Cortex of kidney (tissue), 1 donor: ENCODE measurements at regions not wholly inside any gene's neighbourhood (a gene's known extent, or its start where the extent isn't known, plus 50 kb on each side); places are given as distances from the start of the nearest gene placed in this dataset.

Experiments used
- DNase-seq: peaks from one replicate; lab custom pipeline; 2025; lab: John Stamatoyannopoulos, UW

- DNase-seq, result no peak
Measured at GRCh38 chr13:105607016-105607415, 928.4 kb downstream of the EFNB2 start.

DNA sequence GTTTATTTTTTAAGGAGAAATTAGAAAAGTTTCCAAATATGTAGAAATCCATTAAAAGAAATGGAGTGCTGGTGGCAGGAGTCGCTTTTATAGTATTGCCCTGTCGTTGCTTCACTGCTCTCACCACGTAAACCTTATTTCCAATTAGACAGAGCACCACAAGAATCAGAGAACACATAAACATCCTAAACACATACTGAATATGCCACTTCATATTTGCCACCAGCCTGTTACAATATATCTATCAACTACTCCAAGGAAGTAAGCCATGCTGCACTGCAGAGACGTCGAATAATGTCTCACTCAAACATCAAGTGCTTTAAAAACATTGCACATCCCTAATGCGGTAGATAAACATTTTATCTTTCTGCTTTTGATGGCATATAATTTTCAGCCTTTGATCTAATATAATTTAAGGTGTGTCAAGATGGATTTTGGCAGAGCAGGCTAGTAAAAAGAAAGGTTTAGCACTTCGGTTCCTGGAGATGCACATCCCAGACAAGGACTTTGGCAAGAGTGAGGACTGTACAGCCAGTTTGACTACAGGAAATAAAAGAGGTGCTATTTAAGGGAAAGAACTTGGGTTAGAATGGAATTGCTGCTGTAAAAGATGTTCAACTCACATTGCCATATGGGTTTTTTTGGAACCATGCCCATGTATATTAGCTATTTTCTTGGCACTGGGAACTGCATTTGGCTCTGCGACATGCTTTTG is 932.3 kb downstream of the EFNB2 start:
- no peak for DNase-seq

DNA sequence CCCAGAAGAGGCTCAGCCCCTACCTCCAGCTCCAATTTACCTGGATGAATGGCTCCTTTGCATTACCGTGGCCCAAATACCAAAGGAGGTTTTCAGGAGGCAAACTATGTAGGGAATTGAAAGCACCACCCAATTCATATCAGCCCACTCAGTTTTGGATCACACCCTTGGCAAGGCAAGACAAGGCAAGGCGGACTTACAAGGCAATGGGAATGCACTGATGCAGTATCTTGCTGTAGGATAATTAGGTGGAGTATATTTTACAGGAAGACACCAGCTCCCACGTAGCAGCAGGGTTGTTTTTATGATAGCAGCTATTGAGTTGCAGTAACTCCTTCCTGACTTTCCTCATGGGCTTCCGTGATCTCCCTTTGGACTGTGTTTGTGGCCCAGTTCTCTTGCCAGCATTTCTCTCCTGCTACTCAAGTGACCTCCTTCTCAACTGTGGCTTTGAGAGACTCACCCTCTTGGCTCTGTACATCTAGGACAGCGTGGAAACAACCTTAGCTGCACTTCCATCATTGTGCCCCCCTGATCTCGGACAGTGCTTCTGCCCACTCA is 935.9 kb downstream of the EFNB2 start:
- DNase-seq, result no peak

GRCh38 chr13:105598529-105598928 is 936.9 kb downstream of the EFNB2 start:
- DNase-seq, result no peak

GRCh38 chr13:105597573-105597972 is 937.9 kb downstream of the EFNB2 start:
- DNase-seq, result no peak

GRCh38 chr13:105595471-105595870 is 940.0 kb downstream of the EFNB2 start:
- no peak for DNase-seq

DNA sequence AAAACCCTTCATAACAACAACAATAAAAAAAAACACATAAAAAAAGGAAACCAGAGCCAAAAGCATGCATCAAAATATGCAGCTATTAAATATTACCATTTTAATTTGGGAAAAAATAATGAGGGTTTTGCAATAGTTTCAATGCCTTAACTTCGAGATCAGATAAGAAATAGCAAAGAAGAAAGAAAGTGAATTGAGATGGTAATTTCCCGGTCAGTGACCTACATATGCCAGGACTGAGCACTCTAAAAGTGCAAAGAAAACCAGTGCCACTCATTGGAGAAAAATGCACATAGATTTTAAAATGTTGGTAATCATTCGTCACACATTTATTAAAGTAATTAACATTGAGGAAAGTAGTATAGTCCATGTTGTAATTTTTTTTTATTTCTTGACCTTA is 944.2 kb downstream of the EFNB2 start:
- DNase-seq, result no peak

DNA sequence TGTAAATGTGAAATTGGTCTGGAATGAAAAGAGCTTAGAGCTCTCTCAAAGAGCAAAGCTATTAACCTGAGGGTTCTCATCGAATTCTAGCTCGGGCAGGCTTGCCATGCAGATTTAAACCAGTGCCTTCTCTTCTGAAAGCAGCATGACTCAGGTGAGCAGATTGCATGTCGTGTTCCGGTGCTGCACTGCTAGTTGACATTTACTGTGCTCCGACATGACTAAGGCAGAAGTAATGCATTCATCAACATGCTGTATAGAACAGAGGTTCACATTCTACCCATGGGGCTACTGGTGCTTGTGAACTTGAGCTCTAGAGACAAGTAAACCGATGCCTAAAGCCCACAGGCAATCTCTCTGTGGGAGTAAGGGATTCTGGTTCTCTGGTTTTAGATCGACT is 947.7 kb downstream of the EFNB2 start:
- DNase-seq, result no peak

- DNase-seq, result no peak
Measured at GRCh38 chr13:105579821-105580710, 955.4 kb downstream of the EFNB2 start.

- no peak for DNase-seq
Measured at GRCh38 chr13:105573136-105573535, 962.3 kb downstream of the EFNB2 start.

- DNase-seq, result no peak
Measured at GRCh38 chr13:105572401-105572800, 963.1 kb downstream of the EFNB2 start.

- no peak for DNase-seq
Measured at GRCh38 chr13:105569816-105570215, 965.6 kb downstream of the EFNB2 start.

DNA sequence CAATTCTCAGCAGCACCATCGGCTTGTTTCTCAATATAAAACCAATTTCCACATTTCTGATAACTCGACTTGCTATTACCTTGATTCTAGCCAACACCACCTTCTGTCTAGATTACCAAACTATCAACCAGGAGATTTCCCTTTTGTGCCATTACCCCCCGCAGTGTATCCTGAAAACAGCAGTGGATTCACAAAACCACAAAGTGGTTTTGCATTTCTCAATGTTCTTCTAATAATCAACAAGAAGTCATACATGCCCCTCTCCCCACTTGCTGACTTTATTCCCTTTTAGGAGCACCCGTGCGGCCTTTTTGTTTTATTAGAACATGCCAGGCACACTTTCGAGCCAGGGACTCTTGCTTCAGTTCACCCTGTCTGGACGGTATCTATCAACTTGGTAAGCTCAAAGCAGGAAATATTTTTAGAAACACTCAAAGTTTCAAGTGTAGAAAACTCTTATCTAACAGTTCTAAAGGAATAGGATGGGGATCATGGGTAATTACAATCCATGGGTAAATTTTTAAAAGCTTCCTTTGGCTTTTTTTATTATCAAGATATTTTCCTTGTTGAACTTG is 967.4 kb downstream of the EFNB2 start:
- DNase-seq, result no peak

GRCh38 chr13:105565136-105565727 is 970.2 kb downstream of the EFNB2 start:
- DNase-seq, result no peak

DNA sequence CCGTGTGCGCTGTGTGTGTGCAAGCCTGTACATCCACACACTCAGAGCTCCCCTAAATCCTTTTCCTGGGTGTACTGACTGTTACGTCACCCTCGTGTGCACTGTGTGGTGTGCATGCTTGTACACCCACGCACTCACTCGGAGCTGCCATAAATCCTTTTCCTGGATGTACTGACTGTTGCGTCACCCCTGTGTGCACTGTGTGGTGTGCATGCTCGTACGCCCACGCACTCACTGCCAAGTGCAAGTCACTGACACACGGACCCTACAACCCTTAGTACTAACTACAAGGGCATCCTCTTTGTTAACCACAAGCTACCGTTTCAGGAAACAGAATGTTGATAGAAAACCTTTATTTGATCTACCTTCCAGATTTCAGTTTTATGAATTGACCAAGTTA is 983.4 kb downstream of the EFNB2 start:
- no peak for DNase-seq

- DNase-seq, result no peak
Measured at GRCh38 chr13:105547851-105548250, 987.6 kb downstream of the EFNB2 start.

DNA sequence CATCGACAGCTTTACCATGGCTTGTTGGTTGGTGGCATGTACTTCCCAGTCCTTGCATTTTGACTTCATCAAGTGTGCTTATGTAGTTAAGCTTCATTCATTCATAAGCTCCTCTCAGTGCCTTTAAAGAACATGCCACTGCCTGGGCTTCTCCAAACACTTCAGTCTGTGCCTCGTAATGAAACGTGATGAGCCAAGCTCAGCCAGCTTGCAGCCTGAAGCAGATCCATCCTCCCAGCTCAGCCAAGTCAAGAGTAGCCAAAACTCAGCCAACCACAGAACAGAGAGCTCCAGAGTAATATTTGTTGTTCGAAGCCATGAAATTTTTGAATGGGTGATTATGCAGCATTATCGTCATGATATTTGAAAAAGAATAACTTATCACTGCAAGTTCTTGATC is 989.7 kb downstream of the EFNB2 start:
- no peak for DNase-seq

DNA sequence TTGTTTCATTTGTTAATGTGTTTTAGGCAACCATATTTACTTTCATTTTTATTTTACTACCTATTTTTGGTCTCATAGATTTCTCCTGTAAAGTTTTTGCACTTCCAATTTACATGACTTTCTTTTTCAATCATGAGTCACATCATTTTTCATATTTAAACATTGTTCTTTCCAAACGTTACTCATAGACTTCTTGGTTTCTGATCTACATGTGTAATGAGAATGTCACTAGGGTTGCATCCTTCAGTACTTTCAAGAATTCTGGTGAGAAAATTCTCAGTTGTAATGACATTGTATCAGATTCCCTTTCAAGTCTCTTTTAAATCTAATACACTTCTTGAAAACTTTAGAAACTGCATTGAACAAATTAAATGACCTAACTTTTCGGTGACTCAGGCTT is 991.7 kb downstream of the EFNB2 start:
- no peak for DNase-seq

DNA sequence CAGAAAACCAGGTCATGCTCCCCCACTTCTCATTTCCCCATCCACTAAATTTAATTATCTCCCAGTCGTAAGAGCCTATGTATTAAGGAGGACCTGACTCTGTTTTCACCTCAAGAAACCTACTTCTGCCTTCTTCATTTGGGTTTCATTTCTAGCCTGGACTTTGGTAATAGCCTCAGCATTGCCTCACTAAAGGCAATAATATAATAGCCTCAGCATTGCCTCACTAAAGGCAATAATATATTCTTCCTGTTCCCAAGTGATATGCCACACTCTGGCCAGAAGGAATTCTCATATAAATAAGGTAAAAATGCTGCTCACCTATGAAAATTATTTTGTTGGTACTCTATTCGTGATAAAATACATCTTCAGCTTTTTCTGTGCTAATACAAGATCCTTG is 993.9 kb downstream of the EFNB2 start:
- DNase-seq, result no peak

- no peak for DNase-seq
Measured at GRCh38 chr13:105538346-105538745, 997.1 kb downstream of the EFNB2 start.

- DNase-seq, result no peak
Measured at GRCh38 chr13:105537113-105537512, 998.3 kb downstream of the EFNB2 start.

DNA sequence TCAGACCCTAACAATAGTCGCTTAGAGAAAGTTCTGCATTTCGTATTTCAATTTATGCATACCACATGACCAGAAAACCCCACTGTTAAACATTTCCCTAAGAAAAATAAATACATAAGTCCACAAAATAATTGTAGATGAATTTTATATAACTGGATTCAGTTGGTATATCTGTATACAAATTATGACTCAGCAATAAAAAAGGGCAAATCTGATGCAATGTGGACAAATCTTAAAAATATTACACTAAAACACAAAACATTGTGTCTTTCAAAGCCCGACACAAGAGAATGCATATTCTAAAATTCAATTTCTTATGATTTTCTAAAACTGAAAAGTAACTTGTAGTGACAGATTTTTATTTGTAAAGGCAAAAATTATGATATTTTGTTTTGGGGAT is 1005.0 kb downstream of the EFNB2 start:
- DNase-seq, result no peak
